ENCODE measurements at regions not wholly inside any gene's neighbourhood (a gene's known extent, or its start where the extent isn't known, plus 50 kb on each side); places are given as distances from the start of the nearest gene placed in this dataset.

DNA sequence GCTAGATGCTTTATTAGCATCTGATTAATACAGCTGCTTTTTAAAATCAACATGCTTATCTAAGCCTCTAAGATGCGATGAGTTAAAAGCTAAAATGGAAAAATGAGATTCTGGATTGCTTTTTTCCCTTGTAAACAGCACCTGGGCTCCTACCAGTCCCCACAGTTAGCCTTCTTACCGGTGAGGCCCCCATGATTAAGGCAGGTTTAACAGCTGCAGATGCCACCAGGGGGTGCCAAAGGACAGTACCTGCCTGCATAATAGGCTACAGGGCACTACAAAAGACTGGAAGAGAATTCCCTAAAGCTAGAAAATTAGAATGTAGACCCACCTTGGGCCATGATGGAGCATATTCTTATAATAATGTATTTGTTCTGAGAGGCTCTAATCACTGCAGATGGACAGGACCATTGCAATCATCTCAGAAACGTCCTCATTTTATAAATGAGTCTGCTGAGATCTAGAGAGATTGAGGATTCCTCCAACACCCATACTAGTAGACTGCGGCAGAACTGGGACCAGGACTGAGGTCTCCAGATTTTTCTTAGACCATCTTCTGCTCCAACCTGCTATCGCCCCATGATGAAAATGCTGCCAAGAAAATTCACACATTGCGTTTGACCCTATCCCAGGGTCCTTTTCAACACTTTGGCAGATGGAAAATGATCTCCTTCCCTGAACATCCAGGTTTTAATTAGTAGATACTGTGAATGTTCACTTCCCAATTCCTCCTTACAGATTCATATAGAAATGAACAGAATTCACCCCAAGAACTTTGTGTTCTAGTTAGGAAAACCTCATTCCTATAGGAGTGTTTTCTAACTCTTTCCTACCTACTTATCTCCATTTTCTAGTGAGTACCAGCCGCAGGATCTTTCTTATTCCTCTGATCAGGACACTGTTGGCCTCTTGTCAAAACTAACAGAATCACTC lies 148.8 kb downstream of the RPS12 start:
- TF ChIP-seq, protein P1, sequence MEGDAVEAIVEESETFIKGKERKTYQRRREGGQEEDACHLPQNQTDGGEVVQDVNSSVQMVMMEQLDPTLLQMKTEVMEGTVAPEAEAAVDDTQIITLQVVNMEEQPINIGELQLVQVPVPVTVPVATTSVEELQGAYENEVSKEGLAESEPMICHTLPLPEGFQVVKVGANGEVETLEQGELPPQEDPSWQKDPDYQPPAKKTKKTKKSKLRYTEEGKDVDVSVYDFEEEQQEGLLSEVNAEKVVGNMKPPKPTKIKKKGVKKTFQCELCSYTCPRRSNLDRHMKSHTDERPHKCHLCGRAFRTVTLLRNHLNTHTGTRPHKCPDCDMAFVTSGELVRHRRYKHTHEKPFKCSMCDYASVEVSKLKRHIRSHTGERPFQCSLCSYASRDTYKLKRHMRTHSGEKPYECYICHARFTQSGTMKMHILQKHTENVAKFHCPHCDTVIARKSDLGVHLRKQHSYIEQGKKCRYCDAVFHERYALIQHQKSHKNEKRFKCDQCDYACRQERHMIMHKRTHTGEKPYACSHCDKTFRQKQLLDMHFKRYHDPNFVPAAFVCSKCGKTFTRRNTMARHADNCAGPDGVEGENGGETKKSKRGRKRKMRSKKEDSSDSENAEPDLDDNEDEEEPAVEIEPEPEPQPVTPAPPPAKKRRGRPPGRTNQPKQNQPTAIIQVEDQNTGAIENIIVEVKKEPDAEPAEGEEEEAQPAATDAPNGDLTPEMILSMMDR (IDR thresholded peaks at IDR 0.05): peak in 3 of 4 experiments; percentile 63 to 71 (median 63)
- no peak for TF ChIP-seq POLR2AphosphoS5 (IDR thresholded peaks at IDR 0.05)
- TF ChIP-seq POLR2A (IDR thresholded peaks at IDR 0.05): no peak

Data from prostate gland (tissue), 2 donors.